NCI-H748 treated with DMSO at 0.1 percent for 48 hours (cell line): ENCODE measurements at regions not wholly inside any gene's neighbourhood (a gene's known extent, or its start where the extent isn't known, plus 50 kb on each side); places are given as distances from the start of the nearest gene placed in this dataset.

Source experiments
- DNase-seq: peaks from one replicate; lab custom pipeline; 2025; lab: John Stamatoyannopoulos, UW

DNA sequence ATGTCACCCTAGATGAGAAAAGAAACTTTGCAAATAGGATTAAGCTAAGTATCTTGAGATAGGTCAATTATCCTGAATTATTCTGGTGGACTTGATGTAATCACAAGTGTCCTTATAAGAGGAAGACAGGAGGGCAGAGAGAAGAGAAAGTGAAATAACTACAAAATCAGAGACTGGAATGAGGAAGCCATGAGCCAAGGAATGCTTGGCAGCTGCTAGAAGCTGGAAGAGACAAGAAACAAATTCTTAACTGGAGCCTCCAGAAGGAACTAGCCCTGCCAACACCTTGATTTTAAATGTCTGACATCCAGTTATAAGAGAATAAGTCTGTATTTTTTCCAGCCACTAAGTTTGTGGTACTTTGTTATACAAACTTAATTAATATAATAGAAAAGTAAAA, 480.0 kb downstream of the NR2F1-AS1 start:
- no peak for DNase-seq

- no peak for DNase-seq
Observed at GRCh38 chr5:93100428-93100827, 480.6 kb downstream of the NR2F1-AS1 start.

DNA sequence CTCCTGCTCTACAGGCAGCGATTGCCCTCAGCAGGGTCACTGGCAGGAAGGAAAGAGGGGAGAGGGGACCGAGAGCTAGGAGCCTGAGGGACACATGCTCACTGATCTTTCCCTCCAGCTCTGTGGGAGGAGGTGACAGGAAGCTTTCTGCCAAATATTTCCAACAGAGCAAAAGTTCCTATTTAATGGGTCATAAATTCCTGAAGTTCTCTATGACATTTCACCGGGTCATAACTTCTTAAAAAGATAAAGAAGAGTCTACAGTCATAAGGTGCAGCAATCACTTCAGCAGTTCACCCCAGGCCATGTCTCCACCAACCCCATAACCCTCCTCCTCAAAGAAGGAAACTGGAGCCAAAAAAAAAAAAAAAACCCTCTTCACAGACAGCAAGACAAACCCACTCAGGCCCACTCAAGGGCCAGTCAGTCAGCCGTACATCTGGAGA, 481.1 kb downstream of the NR2F1-AS1 start:
- DNase-seq, result no peak

DNA sequence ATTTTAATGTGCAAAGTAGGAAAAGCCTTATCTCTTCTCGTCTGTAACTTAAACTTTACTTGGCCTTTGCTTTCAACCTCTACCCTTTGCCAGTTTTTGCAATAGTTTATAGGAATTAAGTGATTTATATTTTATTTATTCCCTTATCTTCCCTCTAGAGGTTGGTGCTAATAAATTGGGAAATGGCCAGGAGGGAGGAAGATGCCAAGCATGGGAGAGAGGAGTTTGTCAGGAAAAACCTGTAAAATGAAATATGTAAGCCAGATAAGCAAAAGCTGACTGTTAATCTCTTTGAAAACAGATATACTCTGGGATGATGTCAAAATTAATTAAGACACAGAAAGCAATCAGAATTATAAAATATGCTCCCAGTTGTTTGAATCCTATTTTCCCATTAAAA, 484.5 kb downstream of the NR2F1-AS1 start:
- DNase-seq, result no peak

DNA sequence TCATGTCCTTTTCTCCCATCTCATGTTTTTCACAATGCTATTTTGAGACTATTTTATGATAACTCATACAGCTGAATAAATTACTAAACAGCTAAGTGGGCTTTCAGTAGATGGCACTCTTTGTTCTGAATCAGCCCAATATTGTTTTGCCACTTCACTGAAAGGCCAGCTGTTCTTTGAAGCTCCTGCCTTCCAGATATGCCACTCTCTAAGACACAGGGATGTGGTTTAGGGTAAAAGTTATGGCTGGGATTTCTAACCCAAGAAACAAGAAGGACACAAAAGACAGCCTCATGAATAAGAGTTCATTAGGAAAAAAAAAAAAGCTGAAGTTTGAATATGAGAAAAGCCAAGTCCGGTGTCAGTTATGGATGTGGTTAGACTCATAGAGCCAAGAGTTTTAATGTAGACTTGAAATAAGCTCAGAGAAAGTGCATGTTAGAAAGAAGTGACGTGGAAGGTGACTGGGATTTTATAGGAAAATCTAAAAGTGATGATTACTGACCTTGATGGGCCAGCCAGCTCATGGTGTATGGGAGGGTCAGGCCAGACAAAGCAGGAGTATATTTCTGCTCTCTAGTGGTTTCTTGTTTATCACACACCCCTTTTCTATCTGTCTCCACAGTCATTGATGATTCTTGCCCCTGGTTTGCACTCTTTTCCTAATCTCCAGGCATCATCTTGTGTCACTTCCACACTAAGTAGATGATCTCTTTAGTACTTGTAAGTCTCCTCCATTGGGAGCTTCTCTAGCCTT, 488.5 kb downstream of the NR2F1-AS1 start:
- peak; percentile 9 for DNase-seq

DNA sequence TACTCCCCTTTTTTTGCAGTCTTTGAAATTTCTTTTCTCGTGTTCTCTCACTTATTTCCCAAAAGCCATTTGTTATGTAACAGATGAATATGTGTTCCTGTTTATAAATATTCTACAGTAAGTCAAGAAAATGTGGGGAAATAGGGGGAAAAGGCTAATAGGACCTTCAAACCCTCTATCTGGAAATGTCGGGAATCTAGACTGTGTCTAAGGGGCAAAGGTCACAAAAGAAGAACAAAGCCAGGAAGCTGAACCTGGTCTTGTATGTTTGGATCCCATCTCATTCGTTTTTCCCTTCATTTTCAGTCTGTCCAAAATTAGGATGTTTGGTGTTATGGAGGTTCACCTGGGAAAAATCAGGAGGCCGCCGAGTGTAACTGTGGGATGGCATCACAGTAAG, 490.3 kb downstream of the NR2F1-AS1 start:
- DNase-seq, result no peak

- DNase-seq, result no peak
Observed at GRCh38 chr5:93088592-93089389, 492.2 kb downstream of the NR2F1-AS1 start.

DNA sequence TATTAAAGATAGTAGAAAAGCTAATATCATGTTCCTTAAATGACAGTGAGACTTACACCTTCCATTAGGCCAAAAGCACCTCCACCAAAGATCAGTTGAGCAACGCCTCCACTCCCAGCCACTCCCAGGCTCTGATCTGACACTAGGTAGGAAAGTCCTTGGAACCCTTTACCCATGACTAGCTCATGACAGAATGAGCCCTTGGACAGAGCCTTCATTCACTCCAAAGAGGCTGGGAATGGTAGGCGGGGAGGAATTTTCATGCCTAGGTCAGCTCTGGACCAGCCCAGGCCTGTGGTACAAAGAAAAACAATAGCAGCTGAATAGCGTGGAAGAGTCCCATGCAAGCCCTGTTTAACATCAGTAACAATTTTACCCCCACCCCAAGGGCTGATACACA, 493.7 kb downstream of the NR2F1-AS1 start:
- DNase-seq, result no peak

DNA sequence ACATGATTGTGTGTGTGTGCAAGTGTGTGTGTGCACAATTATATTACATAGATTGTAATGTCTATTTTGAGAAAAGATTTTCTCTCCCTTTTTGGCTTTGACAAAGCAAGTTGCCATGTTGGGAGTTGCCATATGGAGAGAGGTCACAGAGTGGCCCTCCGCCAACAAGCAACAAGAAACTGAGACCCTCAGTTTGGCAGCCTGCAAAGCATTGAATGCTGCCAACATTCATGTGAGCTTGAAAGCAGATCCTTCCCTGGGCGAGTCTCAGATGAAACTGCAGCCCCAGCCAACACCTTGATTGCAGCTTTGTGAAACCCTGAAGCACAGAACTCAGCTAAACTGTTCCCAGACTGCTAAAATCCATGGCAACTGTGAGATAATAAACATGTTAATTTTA, 498.0 kb downstream of the NR2F1-AS1 start:
- no peak for DNase-seq

- DNase-seq, result no peak
Observed at GRCh38 chr5:93079046-93079445, 502.0 kb downstream of the NR2F1-AS1 start.

GRCh38 chr5:93078082-93079038, 502.7 kb downstream of the NR2F1-AS1 start:
- DNase-seq, result no peak

GRCh38 chr5:93076566-93076965, 504.5 kb downstream of the NR2F1-AS1 start:
- no peak for DNase-seq

DNA sequence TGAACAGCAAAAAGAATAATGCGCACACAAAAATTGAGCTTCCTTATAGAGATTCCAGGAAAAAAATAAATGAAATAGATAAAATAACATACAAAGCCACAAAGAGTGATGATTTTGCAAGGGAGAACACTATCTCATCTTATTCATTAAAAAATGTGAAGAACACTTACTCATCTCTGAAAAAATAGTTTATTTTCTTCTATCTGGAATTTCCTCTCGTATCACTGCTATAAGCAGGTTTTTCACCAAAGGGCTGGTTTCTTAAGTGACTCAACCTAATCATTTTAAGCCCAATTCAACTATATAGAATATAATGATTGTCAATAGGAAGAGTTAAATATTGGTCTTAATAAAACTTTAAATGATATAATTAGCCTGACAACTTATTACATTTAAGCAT, 504.9 kb downstream of the NR2F1-AS1 start:
- no peak for DNase-seq

GRCh38 chr5:93073547-93073946, 507.5 kb downstream of the NR2F1-AS1 start:
- DNase-seq, result no peak

DNA sequence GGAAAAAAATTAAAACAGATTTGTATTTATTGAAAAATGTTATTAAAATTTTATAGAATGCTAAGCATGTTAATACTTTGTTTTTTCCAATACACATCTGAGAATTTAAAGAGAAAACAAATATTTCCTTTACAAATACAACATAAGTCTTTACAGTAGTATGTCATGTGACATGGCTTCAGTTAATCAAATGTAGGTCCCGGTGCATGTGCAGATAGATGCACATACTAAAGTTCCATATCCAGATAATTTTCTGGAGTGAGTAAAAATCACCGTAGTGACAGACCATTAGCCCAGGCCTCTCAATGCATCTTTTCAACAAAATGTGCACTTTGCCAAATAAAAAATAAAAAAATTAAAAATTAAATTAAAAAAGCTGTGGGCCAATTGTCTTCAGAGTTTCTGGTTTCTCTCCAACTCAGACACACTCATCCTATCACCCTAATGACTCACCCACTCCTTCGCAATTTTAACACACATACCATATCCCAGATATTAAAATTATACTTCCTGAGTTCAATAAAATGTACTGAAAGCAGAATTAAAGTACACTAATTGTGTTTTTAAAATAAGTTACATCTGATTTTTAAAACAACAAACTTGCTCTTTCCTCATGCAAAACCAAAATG, 508.1 kb downstream of the NR2F1-AS1 start:
- no peak for DNase-seq

DNA sequence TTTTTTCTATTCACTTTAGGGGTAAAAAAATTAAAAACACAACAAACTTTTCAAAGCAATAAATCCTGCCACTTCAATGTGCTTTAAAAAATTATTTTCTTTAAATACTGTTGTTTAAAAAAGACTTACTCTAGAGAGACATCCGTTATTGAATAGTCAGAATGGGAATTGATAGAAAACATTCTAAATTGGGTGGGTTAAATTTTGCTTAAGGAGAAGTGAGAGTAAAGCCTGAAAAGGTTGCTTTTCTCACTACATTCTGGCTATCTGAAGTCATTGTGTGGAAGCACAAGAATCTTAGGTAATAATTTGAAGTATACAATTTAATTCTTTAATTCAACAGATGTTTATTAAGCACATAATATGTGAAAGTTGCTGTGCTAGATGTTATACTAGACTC, 509.3 kb downstream of the NR2F1-AS1 start:
- DNase-seq, result no peak

GRCh38 chr5:93070938-93071337, 510.1 kb downstream of the NR2F1-AS1 start:
- DNase-seq, result no peak

DNA sequence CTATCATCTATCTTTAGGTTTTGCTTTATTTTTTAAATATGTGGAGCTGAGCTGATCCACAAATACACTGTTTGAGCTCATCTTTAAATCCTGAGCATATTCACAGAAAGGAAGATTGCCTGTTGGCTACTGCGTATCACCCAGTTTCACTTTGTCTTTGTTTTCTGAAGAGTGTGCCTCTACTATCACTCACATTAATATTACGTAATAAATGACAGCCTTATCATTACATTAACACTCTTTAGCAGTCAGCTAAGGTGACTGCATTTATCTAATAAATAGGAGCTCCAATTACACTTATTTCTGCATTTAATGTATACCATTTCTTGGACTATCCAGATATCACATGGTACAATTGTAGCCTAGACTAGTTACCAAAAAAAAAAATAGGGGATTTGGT, 511.7 kb downstream of the NR2F1-AS1 start:
- no peak for DNase-seq

DNA sequence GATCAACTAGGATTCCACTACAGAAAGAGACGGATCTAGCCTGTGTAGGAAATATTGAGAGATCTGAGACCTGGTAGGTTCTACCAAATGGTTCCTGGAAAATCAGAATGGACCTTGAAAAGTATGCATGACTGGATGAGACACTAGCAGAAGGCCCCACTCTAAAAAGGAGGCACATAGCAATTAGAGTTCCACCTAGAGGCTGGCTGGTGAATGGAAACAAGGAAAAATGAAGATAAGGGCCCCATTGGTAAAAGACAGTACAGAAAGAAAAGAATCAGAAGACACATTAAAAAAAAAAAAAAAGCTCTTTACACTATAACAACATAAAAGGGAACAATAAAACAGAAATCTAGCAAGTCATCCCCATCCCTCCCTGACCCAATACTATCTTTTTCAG, 518.5 kb downstream of the NR2F1-AS1 start:
- DNase-seq, result no peak

DNA sequence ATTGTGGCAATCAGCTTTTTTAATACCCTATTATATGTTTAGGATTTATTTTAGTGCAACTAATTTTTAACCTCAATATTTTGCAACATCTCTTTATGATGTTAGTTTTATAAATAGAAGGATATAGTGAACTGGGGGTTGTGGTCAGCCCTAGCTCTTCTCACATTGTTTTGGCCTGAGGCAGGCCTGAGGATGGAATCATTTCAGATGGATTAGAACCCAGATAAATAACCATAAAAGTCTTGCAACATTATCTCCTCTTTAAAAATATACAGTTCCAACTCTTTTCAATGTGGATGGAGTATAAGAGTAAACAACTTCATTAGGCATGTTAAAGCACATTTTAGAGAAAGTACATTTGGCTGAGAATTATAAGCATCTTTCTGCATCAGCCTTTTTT, 522.7 kb downstream of the NR2F1-AS1 start:
- no peak for DNase-seq

- no peak for DNase-seq
Observed at GRCh38 chr5:93057311-93057710, 523.7 kb downstream of the NR2F1-AS1 start.

- DNase-seq, result no peak
Observed at GRCh38 chr5:93055971-93056370, 525.0 kb downstream of the NR2F1-AS1 start.
